Neural progenitor cell (in vitro differentiated cells): ENCODE measurements at regions not wholly inside any gene's neighbourhood (a gene's known extent, or its start where the extent isn't known, plus 50 kb on each side); places are given as distances from the start of the nearest gene placed in this dataset.

Experiments
- EZH2 ChIP-seq: fragments of 200-600 bp; sonication (generic); IDR thresholded peaks from 2 replicates; pipeline ENCODE4 v1.6.1; 2017; ENCODE audit warnings: antibody characterized with exemption, mild to moderate bottlenecking, moderate library complexity
- EZH2phosphoT487 ChIP-seq: fragments of 200-600 bp; sonication (generic); IDR thresholded peaks from 2 replicates; pipeline ENCODE4 v1.6.1; 2017; ENCODE audit warnings: antibody characterized with exemption
- TF ChIP-seq, protein P1 (sequence below): fragments of 200-600 bp; sonication (generic); IDR thresholded peaks from 2 replicates; pipeline ENCODE4 v1.5.1; 2017; ENCODE audit warnings: antibody characterized with exemption, mild to moderate bottlenecking

- TF ChIP-seq, protein P1, sequence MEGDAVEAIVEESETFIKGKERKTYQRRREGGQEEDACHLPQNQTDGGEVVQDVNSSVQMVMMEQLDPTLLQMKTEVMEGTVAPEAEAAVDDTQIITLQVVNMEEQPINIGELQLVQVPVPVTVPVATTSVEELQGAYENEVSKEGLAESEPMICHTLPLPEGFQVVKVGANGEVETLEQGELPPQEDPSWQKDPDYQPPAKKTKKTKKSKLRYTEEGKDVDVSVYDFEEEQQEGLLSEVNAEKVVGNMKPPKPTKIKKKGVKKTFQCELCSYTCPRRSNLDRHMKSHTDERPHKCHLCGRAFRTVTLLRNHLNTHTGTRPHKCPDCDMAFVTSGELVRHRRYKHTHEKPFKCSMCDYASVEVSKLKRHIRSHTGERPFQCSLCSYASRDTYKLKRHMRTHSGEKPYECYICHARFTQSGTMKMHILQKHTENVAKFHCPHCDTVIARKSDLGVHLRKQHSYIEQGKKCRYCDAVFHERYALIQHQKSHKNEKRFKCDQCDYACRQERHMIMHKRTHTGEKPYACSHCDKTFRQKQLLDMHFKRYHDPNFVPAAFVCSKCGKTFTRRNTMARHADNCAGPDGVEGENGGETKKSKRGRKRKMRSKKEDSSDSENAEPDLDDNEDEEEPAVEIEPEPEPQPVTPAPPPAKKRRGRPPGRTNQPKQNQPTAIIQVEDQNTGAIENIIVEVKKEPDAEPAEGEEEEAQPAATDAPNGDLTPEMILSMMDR = no peak
- TF ChIP-seq EZH2 (no peak), EZH2phosphoT487 (no peak)
Measured at GRCh38 chr12:94041850-94042249, 106.5 kb upstream of the PLXNC1 start.
